Activated CD4-positive, alpha-beta T cell treated with anti-CD3 and anti-CD28 coated beads, Interleukin-2, amount 10 ng/mL, durations not matched to agents 24 days and 14 days (primary cell): ENCODE measurements at regions not wholly inside any gene's neighbourhood (a gene's known extent, or its start where the extent isn't known, plus 50 kb on each side); places are given as distances from the start of the nearest gene placed in this dataset.

Source experiments
- DNase-seq: peaks from one replicate; pipeline ENCODE4 v3.0.0; 2022
- H3K27ac Mint-ChIP-seq: one replicate; pipeline ENCODE4 v1.8.0; 2022; ENCODE audit warnings: mild to moderate bottlenecking, mixed read lengths
- H3K27me3 Mint-ChIP-seq: one replicate; pipeline ENCODE4 v1.8.0; 2022; ENCODE audit warnings: mixed read lengths
- H3K36me3 Mint-ChIP-seq: one replicate; pipeline ENCODE4 v1.8.0; 2022; ENCODE audit warnings: low read depth, mild to moderate bottlenecking, mixed read lengths
- H3K4me1 Mint-ChIP-seq: one replicate; pipeline ENCODE4 v1.8.0; 2021; ENCODE audit warnings: mixed read lengths
- H3K4me3 Mint-ChIP-seq: one replicate; pipeline ENCODE4 v1.8.0; 2022; ENCODE audit warnings: mild to moderate bottlenecking, moderate library complexity, mixed read lengths
- H3K9me3 Mint-ChIP-seq: one replicate; pipeline ENCODE4 v1.8.0; 2021; ENCODE audit warnings: mixed read lengths
- intact Hi-C: fragments of 100-400 bp; cut with micrococcal nuclease; formaldehyde crosslinking; loops from one replicate; pipeline ENCODE4 v1.15.1; 2023

- Mint-ChIP-seq H3K27ac (no peak overlapping the region), H3K4me3 (no peak overlapping the region), H3K36me3 (no peaks in the 10 kb centered on the region), H3K9me3 (peaks cover 4% of the 10 kb centered on the region), H3K4me1 (peaks cover 21% of the 10 kb centered on the region), H3K27me3 (no peaks in the 10 kb centered on the region)
- intact Hi-C loops = no loop called here
- no peak for DNase-seq
These were observed 135.5 kb downstream of the CEMIP2 start for GRCh38 chr9:71632776-71633175.

DNA sequence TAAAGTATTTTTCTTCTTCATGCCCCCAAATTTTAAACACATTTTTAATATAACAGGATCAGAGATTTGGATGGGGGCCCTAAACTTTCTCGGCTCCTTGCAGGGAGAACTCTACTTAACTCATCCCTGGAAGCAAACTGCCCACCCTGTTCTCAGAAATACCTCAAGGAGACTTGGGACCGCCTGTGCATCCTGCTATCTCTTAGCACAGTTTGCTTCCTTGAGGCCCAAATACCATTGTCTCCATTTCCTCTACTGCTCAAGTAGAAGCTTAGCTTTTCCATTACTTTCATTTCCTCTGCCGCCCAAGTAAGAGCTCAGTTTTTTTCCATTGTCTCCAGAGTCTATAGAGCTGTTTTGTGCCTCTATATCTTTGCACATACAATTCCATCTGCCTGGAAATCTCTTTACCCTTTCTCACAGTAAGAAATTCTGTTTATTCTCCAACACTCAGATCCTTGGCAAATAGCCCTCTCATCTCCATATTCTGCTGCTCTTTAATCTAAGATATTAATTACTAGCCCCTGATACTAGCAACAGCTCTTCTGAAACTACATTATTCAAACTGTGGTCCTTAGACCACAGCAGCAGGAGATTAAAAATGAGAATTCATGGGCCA is 137.8 kb downstream of the CEMIP2 start:
- H3K4me3 Mint-ChIP-seq = peak overlapping the region; percentile 4
- H3K4me1 Mint-ChIP-seq = peaks cover 13% of the 10 kb centered on the region
- H3K27ac Mint-ChIP-seq = no peak overlapping the region
- peaks cover 4% of the 10 kb centered on the region for H3K9me3 Mint-ChIP-seq
- no peak for DNase-seq
- no peaks in the 10 kb centered on the region for H3K36me3 Mint-ChIP-seq
- peaks cover 2% of the 10 kb centered on the region for H3K27me3 Mint-ChIP-seq
- intact Hi-C loops = no loop called here

- peaks cover 4% of the 10 kb centered on the region for H3K9me3 Mint-ChIP-seq
- intact Hi-C loops = loop anchor here (10.0 kb wide), 1 partner anchor 55 kb away; no protein-coding TSS in a partner anchor
These were observed 138.6 kb downstream of the CEMIP2 start for GRCh38 chr9:71629578-71630215.

GRCh38 chr9:71628247-71628646 is 140.1 kb downstream of the CEMIP2 start:
- Mint-ChIP-seq H3K27me3 (peaks cover 10% of the 10 kb centered on the region), H3K27ac (no peak overlapping the region), H3K36me3 (no peaks in the 10 kb centered on the region), H3K9me3 (peaks cover 4% of the 10 kb centered on the region), H3K4me3 (no peak overlapping the region), H3K4me1 (peaks cover 16% of the 10 kb centered on the region)
- no peak for DNase-seq
- intact Hi-C loops = loop anchor here (10.0 kb wide), 1 partner anchor 57 kb away; no protein-coding TSS in a partner anchor

More at GRCh38 chr9:71629578-71630215, 138.6 kb downstream of the CEMIP2 start:
- peaks cover 4% of the 10 kb centered on the region for H3K27me3 Mint-ChIP-seq
- no peak for DNase-seq
- no peak overlapping the region for H3K27ac Mint-ChIP-seq
- no peak overlapping the region for H3K4me3 Mint-ChIP-seq
- H3K4me1 Mint-ChIP-seq = peaks cover 13% of the 10 kb centered on the region
- H3K36me3 Mint-ChIP-seq = no peaks in the 10 kb centered on the region

GRCh38 chr9:71627537-71627936 is 140.8 kb downstream of the CEMIP2 start:
- Mint-ChIP-seq H3K27me3 (peaks cover 13% of the 10 kb centered on the region), H3K4me3 (no peak overlapping the region), H3K9me3 (peaks cover 3% of the 10 kb centered on the region), H3K36me3 (no peaks in the 10 kb centered on the region), H3K27ac (no peak overlapping the region), H3K4me1 (peaks cover 16% of the 10 kb centered on the region)
- intact Hi-C loops = loop anchor here (10.0 kb wide), 1 partner anchor 57 kb away; no protein-coding TSS in a partner anchor
- DNase-seq = no peak

DNA sequence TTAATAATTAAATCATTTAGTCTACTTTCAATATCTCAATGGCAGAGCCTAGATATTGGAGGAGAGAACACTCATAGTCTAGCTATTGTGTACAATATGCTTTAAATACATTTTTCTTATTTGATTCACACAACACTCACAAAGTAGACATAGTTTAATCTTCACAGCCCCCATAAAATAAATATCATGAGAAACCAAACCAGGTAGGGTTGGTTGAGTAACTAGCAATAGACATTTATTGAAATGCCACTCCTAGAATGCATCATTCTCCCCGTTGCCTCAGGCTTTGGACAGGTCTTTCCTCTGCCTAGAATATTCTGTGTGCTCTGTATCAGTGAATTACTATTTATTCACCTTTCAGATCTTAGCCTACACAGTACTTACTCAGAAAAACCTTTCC is 141.9 kb downstream of the CEMIP2 start:
- Mint-ChIP-seq H3K27me3 (peaks cover 18% of the 10 kb centered on the region), H3K27ac (no peak overlapping the region), H3K4me1 (peaks cover 16% of the 10 kb centered on the region), H3K9me3 (no peaks in the 10 kb centered on the region), H3K4me3 (no peak overlapping the region), H3K36me3 (no peaks in the 10 kb centered on the region)
- intact Hi-C loops = loop anchor here (10.0 kb wide), 1 partner anchor 58 kb away; no protein-coding TSS in a partner anchor
- no peak for DNase-seq

- Mint-ChIP-seq H3K36me3 (no peaks in the 10 kb centered on the region), H3K9me3 (no peaks in the 10 kb centered on the region), H3K4me3 (no peak overlapping the region), H3K27ac (no peak overlapping the region), H3K4me1 (peaks cover 10% of the 10 kb centered on the region), H3K27me3 (peaks cover 24% of the 10 kb centered on the region)
- intact Hi-C loops = loop anchor here (10.0 kb wide), 1 partner anchor 60 kb away; no protein-coding TSS in a partner anchor
- DNase-seq = no peak
These were observed 143.6 kb downstream of the CEMIP2 start for GRCh38 chr9:71624728-71625127.

DNA sequence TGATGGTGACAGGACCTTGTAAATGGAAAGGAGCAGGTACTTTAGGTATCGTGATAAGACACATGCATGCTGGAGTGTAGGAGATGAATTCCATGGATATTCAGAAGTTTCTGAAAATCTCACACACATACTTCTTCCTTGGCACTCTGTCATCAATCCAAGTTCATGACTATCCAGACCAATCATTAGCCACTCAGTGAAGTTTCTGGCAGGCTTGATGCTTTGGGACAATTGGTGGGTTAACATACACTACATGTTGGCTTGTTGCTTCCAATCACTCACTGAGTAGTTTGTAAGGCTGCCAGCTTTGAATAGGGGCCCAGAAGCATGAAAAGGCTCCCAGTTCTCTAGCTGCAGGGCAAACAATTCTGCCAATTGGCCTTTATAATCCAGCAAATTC is 147.6 kb downstream of the CEMIP2 start:
- peaks cover 23% of the 10 kb centered on the region for H3K27me3 Mint-ChIP-seq
- H3K9me3 Mint-ChIP-seq = peaks cover 8% of the 10 kb centered on the region
- no peak overlapping the region for H3K27ac Mint-ChIP-seq
- no peaks in the 10 kb centered on the region for H3K36me3 Mint-ChIP-seq
- no peak overlapping the region for H3K4me3 Mint-ChIP-seq
- DNase-seq = no peak
- intact Hi-C loops = loop anchor here (10.0 kb wide), 1 partner anchor 64 kb away; no protein-coding TSS in a partner anchor
- peaks cover 2% of the 10 kb centered on the region for H3K4me1 Mint-ChIP-seq

GRCh38 chr9:71620331-71620730 is 148.0 kb downstream of the CEMIP2 start:
- Mint-ChIP-seq H3K9me3 (peaks cover 8% of the 10 kb centered on the region), H3K27me3 (peaks cover 23% of the 10 kb centered on the region), H3K36me3 (no peaks in the 10 kb centered on the region), H3K4me3 (no peak overlapping the region), H3K4me1 (peaks cover 2% of the 10 kb centered on the region), H3K27ac (no peak overlapping the region)
- intact Hi-C loops = loop anchor here (10.0 kb wide), 1 partner anchor 64 kb away; no protein-coding TSS in a partner anchor
- no peak for DNase-seq

- H3K4me1 Mint-ChIP-seq = peaks cover 2% of the 10 kb centered on the region
- intact Hi-C loops = loop anchor here (10.0 kb wide), 1 partner anchor 65 kb away; no protein-coding TSS in a partner anchor
- H3K36me3 Mint-ChIP-seq = no peaks in the 10 kb centered on the region
- peaks cover 22% of the 10 kb centered on the region for H3K27me3 Mint-ChIP-seq
- H3K9me3 Mint-ChIP-seq = peaks cover 8% of the 10 kb centered on the region
- no peak overlapping the region for H3K27ac Mint-ChIP-seq
- no peak for DNase-seq
- H3K4me3 Mint-ChIP-seq = no peak overlapping the region
These were observed 148.4 kb downstream of the CEMIP2 start for GRCh38 chr9:71619926-71620325.

- H3K27me3 Mint-ChIP-seq = peaks cover 10% of the 10 kb centered on the region
These were observed 153.8 kb downstream of the CEMIP2 start for GRCh38 chr9:71614409-71615010.

DNA sequence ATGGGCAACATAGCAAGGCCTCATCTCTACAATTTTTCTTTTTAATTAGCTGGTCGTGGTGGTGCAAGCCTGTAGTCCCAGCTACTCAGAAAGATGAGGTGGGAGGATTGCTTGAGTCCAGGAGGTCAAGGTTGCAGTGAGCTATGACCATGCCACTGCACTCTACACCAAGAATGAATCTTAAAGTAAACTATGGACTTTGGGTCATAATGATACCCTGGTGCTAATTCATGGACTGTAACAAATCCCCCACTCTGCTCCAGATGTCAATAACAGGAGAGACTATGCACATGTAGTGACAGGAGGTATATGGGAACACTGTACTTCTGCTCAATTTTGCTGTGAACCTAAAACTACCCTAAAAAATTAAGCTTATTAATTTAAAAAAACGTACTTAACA is 155.4 kb downstream of the CEMIP2 start:
- intact Hi-C loops = no loop called here
- Mint-ChIP-seq H3K4me1 (no peaks in the 10 kb centered on the region), H3K4me3 (no peak overlapping the region), H3K36me3 (no peaks in the 10 kb centered on the region), H3K27me3 (peaks cover 9% of the 10 kb centered on the region), H3K9me3 (peaks cover 15% of the 10 kb centered on the region), H3K27ac (no peak overlapping the region)
- no peak for DNase-seq

More at GRCh38 chr9:71614409-71615010, 153.8 kb downstream of the CEMIP2 start:
- Mint-ChIP-seq H3K36me3 (no peaks in the 10 kb centered on the region), H3K4me3 (no peak overlapping the region), H3K4me1 (no peaks in the 10 kb centered on the region), H3K27ac (no peak overlapping the region), H3K9me3 (peaks cover 15% of the 10 kb centered on the region)
- intact Hi-C loops = no loop called here
- no peak for DNase-seq

- Mint-ChIP-seq H3K4me1 (no peaks in the 10 kb centered on the region), H3K9me3 (peaks cover 8% of the 10 kb centered on the region), H3K27ac (no peak overlapping the region), H3K36me3 (no peaks in the 10 kb centered on the region), H3K27me3 (peaks cover 9% of the 10 kb centered on the region), H3K4me3 (no peak overlapping the region)
- DNase-seq = no peak
- intact Hi-C loops = loop anchor here (10.0 kb wide), 1 partner anchor 415 kb away; no protein-coding TSS in a partner anchor
These were observed 158.9 kb downstream of the CEMIP2 start for GRCh38 chr9:71609448-71609830.
